NCI-H1436 (cell line): ENCODE measurements at regions not wholly inside any gene's neighbourhood (a gene's known extent, or its start where the extent isn't known, plus 50 kb on each side); places are given as distances from the start of the nearest gene placed in this dataset.
"Not testable (repeated sequence)": the region's sequence is repeated elsewhere in the genome, so short reads cannot be mapped to it uniquely, and the experiment has no call there.

Experiments used
- DNase-seq: peaks from one replicate; lab custom pipeline; 2025; lab: John Stamatoyannopoulos, UW

- DNase-seq: no peak
These were observed 552.7 kb downstream of the RAPGEF2 start for GRCh38 chr4:159655547-159655946.

- DNase-seq: no peak
These were observed 566.2 kb downstream of the RAPGEF2 start for GRCh38 chr4:159669094-159669493.

- no peak for DNase-seq
These were observed 570.3 kb downstream of the RAPGEF2 start for GRCh38 chr4:159673221-159673620.

- DNase-seq: no peak
These were observed 571.4 kb downstream of the RAPGEF2 start for GRCh38 chr4:159674241-159674640.

- no peak for DNase-seq
These were observed 574.6 kb downstream of the RAPGEF2 start for GRCh38 chr4:159677521-159677920.

GRCh38 chr4:159682996-159683395 is 580.1 kb downstream of the RAPGEF2 start:
- DNase-seq: no peak

- DNase-seq: no peak
These were observed 581.2 kb downstream of the RAPGEF2 start for GRCh38 chr4:159684061-159684460.

- DNase-seq: no peak
These were observed 582.6 kb downstream of the RAPGEF2 start for GRCh38 chr4:159685340-159686092.

- no peak for DNase-seq
These were observed 586.6 kb downstream of the RAPGEF2 start for GRCh38 chr4:159689526-159689925.

- no peak for DNase-seq
These were observed 594.7 kb downstream of the RAPGEF2 start for GRCh38 chr4:159697322-159698283.

GRCh38 chr4:159698336-159698735 is 595.5 kb downstream of the RAPGEF2 start:
- DNase-seq: no peak

- DNase-seq: no peak
These were observed 599.3 kb downstream of the RAPGEF2 start for GRCh38 chr4:159702200-159702599.

GRCh38 chr4:159705334-159705733 is 602.5 kb downstream of the RAPGEF2 start:
- no peak for DNase-seq

GRCh38 chr4:159706704-159707103 is 603.8 kb downstream of the RAPGEF2 start:
- no peak for DNase-seq

- DNase-seq: not testable (repeated sequence)
These were observed 612.3 kb downstream of the RAPGEF2 start for GRCh38 chr4:159715180-159715579.

GRCh38 chr4:159719531-159719930 is 616.7 kb downstream of the RAPGEF2 start:
- DNase-seq: no peak

GRCh38 chr4:159722052-159722451 is 619.2 kb downstream of the RAPGEF2 start:
- DNase-seq: no peak

- no peak for DNase-seq
These were observed 620.0 kb downstream of the RAPGEF2 start for GRCh38 chr4:159722918-159723317.

- DNase-seq: no peak
These were observed 620.6 kb downstream of the RAPGEF2 start for GRCh38 chr4:159723341-159724048.

- DNase-seq: no peak
These were observed 622.7 kb downstream of the RAPGEF2 start for GRCh38 chr4:159725571-159725970.

GRCh38 chr4:159735281-159736207 is 632.7 kb downstream of the RAPGEF2 start:
- DNase-seq: no peak
